Fibroblast of mammary gland (primary cell): ENCODE measurements at regions not wholly inside any gene's neighbourhood (a gene's known extent, or its start where the extent isn't known, plus 50 kb on each side); places are given as distances from the start of the nearest gene placed in this dataset.

Source experiments
- DNase-seq: peaks from one replicate; pipeline ENCODE4 v3.0.0-alpha.2; 2010; ENCODE audit warnings: low read depth
- H3K4me3 ChIP-seq: 2 replicates; pipeline ENCODE4 v1.5.1; 2011; ENCODE audit warnings: low read depth, mild to moderate bottlenecking, low read length, moderate library complexity; ENCODE audit not compliant: control insufficient read depth
- TF ChIP-seq, protein P1 (sequence below): conservative IDR thresholded peaks from 2 replicates; pipeline ENCODE4 v1.5.1; 2011; ENCODE audit warnings: low read depth, low read length, inconsistent platforms; ENCODE audit not compliant: control insufficient read depth, insufficient read depth

GRCh38 chr9:81214975-81215374 lies 474.4 kb downstream of the TLE1 start:
- TF ChIP-seq, protein P1, sequence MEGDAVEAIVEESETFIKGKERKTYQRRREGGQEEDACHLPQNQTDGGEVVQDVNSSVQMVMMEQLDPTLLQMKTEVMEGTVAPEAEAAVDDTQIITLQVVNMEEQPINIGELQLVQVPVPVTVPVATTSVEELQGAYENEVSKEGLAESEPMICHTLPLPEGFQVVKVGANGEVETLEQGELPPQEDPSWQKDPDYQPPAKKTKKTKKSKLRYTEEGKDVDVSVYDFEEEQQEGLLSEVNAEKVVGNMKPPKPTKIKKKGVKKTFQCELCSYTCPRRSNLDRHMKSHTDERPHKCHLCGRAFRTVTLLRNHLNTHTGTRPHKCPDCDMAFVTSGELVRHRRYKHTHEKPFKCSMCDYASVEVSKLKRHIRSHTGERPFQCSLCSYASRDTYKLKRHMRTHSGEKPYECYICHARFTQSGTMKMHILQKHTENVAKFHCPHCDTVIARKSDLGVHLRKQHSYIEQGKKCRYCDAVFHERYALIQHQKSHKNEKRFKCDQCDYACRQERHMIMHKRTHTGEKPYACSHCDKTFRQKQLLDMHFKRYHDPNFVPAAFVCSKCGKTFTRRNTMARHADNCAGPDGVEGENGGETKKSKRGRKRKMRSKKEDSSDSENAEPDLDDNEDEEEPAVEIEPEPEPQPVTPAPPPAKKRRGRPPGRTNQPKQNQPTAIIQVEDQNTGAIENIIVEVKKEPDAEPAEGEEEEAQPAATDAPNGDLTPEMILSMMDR, result no peak
- H3K4me3 ChIP-seq, result no peak overlapping the region
- DNase-seq, result no peak

GRCh38 chr9:81213456-81213855 lies 475.9 kb downstream of the TLE1 start:
- DNase-seq, result no peak
- no peak overlapping the region for H3K4me3 ChIP-seq
- TF ChIP-seq, protein P1, result no peak

GRCh38 chr9:81211741-81212140 lies 477.6 kb downstream of the TLE1 start:
- H3K4me3 ChIP-seq, result no peak overlapping the region
- TF ChIP-seq, protein P1, result no peak
- DNase-seq, result no peak

DNA sequence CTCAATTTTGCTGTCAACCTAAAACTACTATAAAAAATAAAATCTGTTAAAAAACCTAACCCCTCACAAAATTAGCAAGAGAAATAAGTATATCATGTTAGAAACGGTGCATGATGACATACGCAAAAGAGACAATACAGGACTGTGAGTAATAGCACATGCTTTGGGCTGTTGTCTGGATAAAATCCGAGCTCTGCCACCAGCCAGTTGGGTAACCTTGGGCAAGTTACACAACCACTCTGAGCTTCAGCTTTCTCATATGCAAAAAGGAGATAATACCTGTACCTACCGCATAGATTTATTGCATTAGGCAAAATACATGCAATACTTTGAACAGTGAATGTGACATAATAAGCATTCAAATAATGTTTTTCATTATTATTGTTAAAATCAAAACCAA lies 481.7 kb downstream of the TLE1 start:
- no peak for DNase-seq
- no peak overlapping the region for H3K4me3 ChIP-seq
- TF ChIP-seq, protein P1, result no peak

GRCh38 chr9:81202292-81202691 lies 487.1 kb downstream of the TLE1 start:
- TF ChIP-seq, protein P1, result no peak
- no peak for DNase-seq
- no peak overlapping the region for H3K4me3 ChIP-seq

DNA sequence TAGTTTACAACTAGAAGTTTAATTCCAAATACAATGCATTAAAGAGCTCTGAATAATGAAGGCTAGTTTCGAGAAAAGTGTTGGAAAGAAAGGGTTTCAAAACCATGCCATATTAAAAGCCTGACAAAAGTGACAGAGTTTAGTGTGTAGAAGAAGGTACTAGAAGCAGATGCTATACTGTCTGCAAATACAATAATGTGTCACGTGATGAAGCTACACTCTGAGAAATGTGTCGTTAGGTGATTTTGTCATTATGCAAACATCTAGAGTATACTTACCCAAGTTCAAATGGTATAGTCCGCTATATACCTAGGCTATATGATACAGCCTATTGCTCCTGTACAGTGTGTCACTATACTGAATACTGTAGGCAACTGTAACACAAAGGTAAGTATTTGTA lies 494.1 kb downstream of the TLE1 start:
- no peak overlapping the region for H3K4me3 ChIP-seq
- no peak for DNase-seq
- TF ChIP-seq, protein P1, result no peak
